Tibial nerve (tissue), 3 donors: ENCODE measurements at regions not wholly inside any gene's neighbourhood (a gene's known extent, or its start where the extent isn't known, plus 50 kb on each side); places are given as distances from the start of the nearest gene placed in this dataset.

ENCODE experiments used
- CTCF ChIP-seq, 5 experiments: fragments of 200-600 bp in 3 of 5; fragments of 450-650 bp in 2 of 5; sonication (generic) in 3 of 5; IDR thresholded peaks; one replicate each; pipeline ENCODE4 v1.5.1; 2016 to 2019; ENCODE audit warnings: antibody characterized with exemption in 5 of 5, mild to moderate bottlenecking in 3 of 5, moderate library complexity in 2 of 5
- POLR2A ChIP-seq, 2 donors: fragments of 450-650 bp; IDR thresholded peaks; one replicate each; pipeline ENCODE4 v1.6.1; 2017; ENCODE audit warnings: antibody characterized with exemption in 2 of 2, mild to moderate bottlenecking in 2 of 2, moderate library complexity in 2 of 2

GRCh38 chr3:182220013-182220412 lies 508.3 kb downstream of the SOX2 start:
- no peak for TF ChIP-seq CTCF (IDR thresholded peaks at IDR 0.05)
- TF ChIP-seq POLR2A (IDR thresholded peaks at IDR 0.05), result no peak
